Skeletal muscle cell (primary cell): ENCODE measurements at regions not wholly inside any gene's neighbourhood (a gene's known extent, or its start where the extent isn't known, plus 50 kb on each side); places are given as distances from the start of the nearest gene placed in this dataset.
"Not testable (repeated sequence)": the region's sequence is repeated elsewhere in the genome, so short reads cannot be mapped to it uniquely, and the experiment has no call there.

Source experiments
- DNase-seq: peaks from one replicate; pipeline ENCODE4 v3.0.0-alpha.2; 2010; ENCODE audit warnings: low read depth
- H3K4me3 ChIP-seq: 2 replicates; pipeline ENCODE4 v1.5.1; 2011; ENCODE audit warnings: low read depth, mild to moderate bottlenecking, control low read depth, low read length, moderate library complexity

GRCh38 chr5:4580772-4581171 lies 559.4 kb upstream of the ADAMTS16 start:
- no peak overlapping the region for H3K4me3 ChIP-seq
- no peak for DNase-seq

- DNase-seq: no peak
Observed at GRCh38 chr5:4581289-4581688, 558.8 kb upstream of the ADAMTS16 start.

GRCh38 chr5:4584982-4585381 lies 555.1 kb upstream of the ADAMTS16 start:
- peak; percentile 9 for DNase-seq

More at GRCh38 chr5:4581289-4581688, 558.8 kb upstream of the ADAMTS16 start:
- no peak overlapping the region for H3K4me3 ChIP-seq

GRCh38 chr5:4613440-4613839 lies 526.7 kb upstream of the ADAMTS16 start:
- no peak overlapping the region for H3K4me3 ChIP-seq
- DNase-seq: no peak

More at GRCh38 chr5:4584982-4585381, 555.1 kb upstream of the ADAMTS16 start:
- no peak overlapping the region for H3K4me3 ChIP-seq

- DNase-seq: no peak
- no peak overlapping the region for H3K4me3 ChIP-seq
Observed at GRCh38 chr5:4614088-4614487, 526.0 kb upstream of the ADAMTS16 start.

- not testable (repeated sequence) for H3K4me3 ChIP-seq, DNase-seq
Observed at GRCh38 chr5:4615369-4615768, 524.8 kb upstream of the ADAMTS16 start.

GRCh38 chr5:4625206-4625896 lies 514.8 kb upstream of the ADAMTS16 start:
- DNase-seq: no peak
- no peak overlapping the region for H3K4me3 ChIP-seq

- no peak overlapping the region for H3K4me3 ChIP-seq
- no peak for DNase-seq
Observed at GRCh38 chr5:4627131-4627530, 513.0 kb upstream of the ADAMTS16 start.

GRCh38 chr5:4627929-4628328 lies 512.2 kb upstream of the ADAMTS16 start:
- DNase-seq: no peak
- H3K4me3 ChIP-seq: no peak overlapping the region

- H3K4me3 ChIP-seq: no peak overlapping the region
- no peak for DNase-seq
Observed at GRCh38 chr5:4628645-4629385, 511.3 kb upstream of the ADAMTS16 start.

GRCh38 chr5:4630031-4630430 lies 510.1 kb upstream of the ADAMTS16 start:
- H3K4me3 ChIP-seq: no peak overlapping the region
- DNase-seq: no peak

- H3K4me3 ChIP-seq: no peak overlapping the region
- DNase-seq: no peak
Observed at GRCh38 chr5:4634342-4634741, 505.8 kb upstream of the ADAMTS16 start.

GRCh38 chr5:4636378-4636777 lies 503.8 kb upstream of the ADAMTS16 start:
- DNase-seq: no peak
- H3K4me3 ChIP-seq: no peak overlapping the region

- DNase-seq: no peak
- no peak overlapping the region for H3K4me3 ChIP-seq
Observed at GRCh38 chr5:4639946-4640345, 500.2 kb upstream of the ADAMTS16 start.

GRCh38 chr5:4640795-4641194 lies 499.3 kb upstream of the ADAMTS16 start:
- no peak for DNase-seq
- H3K4me3 ChIP-seq: no peak overlapping the region

GRCh38 chr5:4642525-4642924 lies 497.6 kb upstream of the ADAMTS16 start:
- no peak for DNase-seq

GRCh38 chr5:4643190-4643589 lies 496.9 kb upstream of the ADAMTS16 start:
- DNase-seq: no peak
- no peak overlapping the region for H3K4me3 ChIP-seq

More at GRCh38 chr5:4642525-4642924, 497.6 kb upstream of the ADAMTS16 start:
- no peak overlapping the region for H3K4me3 ChIP-seq

GRCh38 chr5:4643960-4644359 lies 496.2 kb upstream of the ADAMTS16 start:
- DNase-seq: no peak
- no peak overlapping the region for H3K4me3 ChIP-seq

GRCh38 chr5:4646715-4647375 lies 493.3 kb upstream of the ADAMTS16 start:
- no peak overlapping the region for H3K4me3 ChIP-seq
- DNase-seq: no peak

- no peak overlapping the region for H3K4me3 ChIP-seq
- no peak for DNase-seq
Observed at GRCh38 chr5:4647955-4648354, 492.2 kb upstream of the ADAMTS16 start.
